ENCODE measurements at regions not wholly inside any gene's neighbourhood (a gene's known extent, or its start where the extent isn't known, plus 50 kb on each side); places are given as distances from the start of the nearest gene placed in this dataset.
"Not testable (repeated sequence)": the region's sequence is repeated elsewhere in the genome, so short reads cannot be mapped to it uniquely, and the experiment has no call there.

GRCh38 chr19:28596561-28597071 lies 616.3 kb downstream of the UQCRFS1 start:
- DNase-seq (ENCODE audit: low read depth), result no peak

GRCh38 chr19:28595722-28596480 lies 617.0 kb downstream of the UQCRFS1 start:
- DNase-seq (ENCODE audit: low read depth), result no peak

GRCh38 chr19:28594737-28595136 lies 618.2 kb downstream of the UQCRFS1 start:
- DNase-seq (ENCODE audit: low read depth), result no peak

- not testable (repeated sequence) for DNase-seq (ENCODE audit: low read depth)
Observed at GRCh38 chr19:28589991-28590411, 623.0 kb downstream of the UQCRFS1 start.

- no peak for DNase-seq (ENCODE audit: low read depth)
Observed at GRCh38 chr19:28586474-28586873, 626.5 kb downstream of the UQCRFS1 start.

- DNase-seq (ENCODE audit: low read depth), result no peak
Observed at GRCh38 chr19:28585796-28586195, 627.2 kb downstream of the UQCRFS1 start.

- no peak for DNase-seq (ENCODE audit: low read depth)
Observed at GRCh38 chr19:28583713-28584112, 629.2 kb downstream of the UQCRFS1 start.

- DNase-seq (ENCODE audit: low read depth), result no peak
Observed at GRCh38 chr19:28583242-28583641, 629.7 kb downstream of the UQCRFS1 start.

- no peak for DNase-seq (ENCODE audit: low read depth)
Observed at GRCh38 chr19:28582796-28583195, 630.2 kb downstream of the UQCRFS1 start.

- no peak for DNase-seq (ENCODE audit: low read depth)
Observed at GRCh38 chr19:28582344-28582743, 630.6 kb downstream of the UQCRFS1 start.

GRCh38 chr19:28581468-28581770 lies 631.5 kb downstream of the UQCRFS1 start:
- no peak for DNase-seq (ENCODE audit: low read depth)

GRCh38 chr19:28578786-28579505 lies 634.0 kb downstream of the UQCRFS1 start:
- no peak for DNase-seq (ENCODE audit: low read depth)

GRCh38 chr19:28578208-28578607 lies 634.7 kb downstream of the UQCRFS1 start:
- DNase-seq (ENCODE audit: low read depth), result no peak

GRCh38 chr19:28577666-28578065 lies 635.3 kb downstream of the UQCRFS1 start:
- DNase-seq (ENCODE audit: low read depth), result no peak

- DNase-seq (ENCODE audit: low read depth), result no peak
Observed at GRCh38 chr19:28577233-28577632, 635.7 kb downstream of the UQCRFS1 start.

GRCh38 chr19:28575816-28576215 lies 637.1 kb downstream of the UQCRFS1 start:
- no peak for DNase-seq (ENCODE audit: low read depth)

GRCh38 chr19:28575312-28575711 lies 637.6 kb downstream of the UQCRFS1 start:
- not testable (repeated sequence) for DNase-seq (ENCODE audit: low read depth)

GRCh38 chr19:28574212-28574611 lies 638.7 kb downstream of the UQCRFS1 start:
- no peak for DNase-seq (ENCODE audit: low read depth)

GRCh38 chr19:28569132-28570131 lies 643.5 kb downstream of the UQCRFS1 start:
- DNase-seq (ENCODE audit: low read depth), result no peak

GRCh38 chr19:28567834-28568233 lies 645.1 kb downstream of the UQCRFS1 start:
- no peak for DNase-seq (ENCODE audit: low read depth)

GRCh38 chr19:28563964-28564921 lies 648.7 kb downstream of the UQCRFS1 start:
- no peak for DNase-seq (ENCODE audit: low read depth)

Data from stimulated activated CD8-positive, alpha-beta memory T cell treated with anti-CD3 and anti-CD28 coated beads, Interleukin-12 subunit alpha, Interleukin-12 subunit beta, amount 100 ng/mL, for 1 hour (primary cell).